Glutamatergic neuron (in vitro differentiated cells): ENCODE measurements at regions not wholly inside any gene's neighbourhood (a gene's known extent, or its start where the extent isn't known, plus 50 kb on each side); places are given as distances from the start of the nearest gene placed in this dataset.

Source experiments
- DNase-seq: peaks from one replicate; pipeline ENCODE4 v3.0.0; 2022
- H3K27ac Mint-ChIP-seq: one replicate; pipeline ENCODE4 v1.8.0; 2020; ENCODE audit warnings: mild to moderate bottlenecking, mixed read lengths, inconsistent platforms; ENCODE audit not compliant: unreplicated experiment
- H3K27me3 Mint-ChIP-seq: one replicate; pipeline ENCODE4 v1.8.0; 2020; ENCODE audit warnings: mild to moderate bottlenecking, moderate library complexity, mixed read lengths, inconsistent platforms; ENCODE audit not compliant: unreplicated experiment
- H3K36me3 Mint-ChIP-seq: one replicate; pipeline ENCODE4 v1.8.0; 2020; ENCODE audit warnings: mild to moderate bottlenecking, mixed read lengths, inconsistent platforms; ENCODE audit not compliant: unreplicated experiment
- H3K4me1 Mint-ChIP-seq: one replicate; pipeline ENCODE4 v1.8.0; 2020; ENCODE audit warnings: mild to moderate bottlenecking, low read depth, mixed read lengths, inconsistent platforms; ENCODE audit not compliant: unreplicated experiment
- H3K4me3 Mint-ChIP-seq: one replicate; pipeline ENCODE4 v1.8.0; 2020; ENCODE audit warnings: mild to moderate bottlenecking, mixed read lengths, inconsistent platforms; ENCODE audit not compliant: unreplicated experiment
- H3K9me3 Mint-ChIP-seq: one replicate; pipeline ENCODE4 v1.8.0; 2020; ENCODE audit warnings: mild to moderate bottlenecking, moderate library complexity, mixed read lengths, inconsistent platforms; ENCODE audit not compliant: unreplicated experiment
- CTCF ChIP-seq: fragments of 200-600 bp; sonication (generic); IDR thresholded peaks from one replicate; pipeline ENCODE4 v1.5.0; 2021; ENCODE audit not compliant: partially characterized antibody, unreplicated experiment

- H3K9me3 Mint-ChIP-seq: peaks cover 2% of the 10 kb centered on the region
- H3K4me3 Mint-ChIP-seq: no peak overlapping the region
- H3K36me3 Mint-ChIP-seq: no peaks in the 10 kb centered on the region
- no peak for DNase-seq
- no peak overlapping the region for H3K27ac Mint-ChIP-seq
- peaks cover 2% of the 10 kb centered on the region for H3K27me3 Mint-ChIP-seq
- no peak for TF ChIP-seq CTCF
- H3K4me1 Mint-ChIP-seq: no peaks in the 10 kb centered on the region
These were observed 185.8 kb upstream of the SSTR1 start for GRCh38 chr14:38021861-38022260.

- Mint-ChIP-seq H3K4me1 (no peaks in the 10 kb centered on the region), H3K4me3 (no peak overlapping the region), H3K36me3 (no peaks in the 10 kb centered on the region), H3K27ac (no peak overlapping the region), H3K27me3 (peaks cover 2% of the 10 kb centered on the region), H3K9me3 (peaks cover 2% of the 10 kb centered on the region)
- DNase-seq: no peak
- no peak for TF ChIP-seq CTCF
These were observed 184.9 kb upstream of the SSTR1 start for GRCh38 chr14:38022775-38023174.

- H3K9me3 Mint-ChIP-seq: no peaks in the 10 kb centered on the region
- no peak for DNase-seq
- peaks cover 2% of the 10 kb centered on the region for H3K27me3 Mint-ChIP-seq
- H3K36me3 Mint-ChIP-seq: no peaks in the 10 kb centered on the region
- H3K4me1 Mint-ChIP-seq: no peaks in the 10 kb centered on the region
- H3K27ac Mint-ChIP-seq: no peak overlapping the region
- H3K4me3 Mint-ChIP-seq: no peak overlapping the region
- no peak for TF ChIP-seq CTCF
These were observed 169.5 kb upstream of the SSTR1 start for GRCh38 chr14:38038171-38038570.

GRCh38 chr14:38038986-38039385 is 168.7 kb upstream of the SSTR1 start:
- peaks cover 2% of the 10 kb centered on the region for H3K27me3 Mint-ChIP-seq
- no peaks in the 10 kb centered on the region for H3K9me3 Mint-ChIP-seq
- H3K4me1 Mint-ChIP-seq: no peaks in the 10 kb centered on the region
- H3K27ac Mint-ChIP-seq: no peak overlapping the region
- TF ChIP-seq CTCF: no peak
- no peak overlapping the region for H3K4me3 Mint-ChIP-seq
- H3K36me3 Mint-ChIP-seq: no peaks in the 10 kb centered on the region
- DNase-seq: no peak

- TF ChIP-seq CTCF: no peak
- Mint-ChIP-seq H3K4me1 (no peaks in the 10 kb centered on the region), H3K27me3 (peaks cover 2% of the 10 kb centered on the region), H3K9me3 (no peaks in the 10 kb centered on the region), H3K4me3 (no peak overlapping the region), H3K27ac (no peak overlapping the region), H3K36me3 (no peaks in the 10 kb centered on the region)
- DNase-seq: no peak
These were observed 168.2 kb upstream of the SSTR1 start for GRCh38 chr14:38039496-38039895.
